GM12892 (cell line): ENCODE measurements at regions not wholly inside any gene's neighbourhood (a gene's known extent, or its start where the extent isn't known, plus 50 kb on each side); places are given as distances from the start of the nearest gene placed in this dataset.

Source experiments
- POLR2AphosphoS5 ChIP-seq: IDR thresholded peaks from 2 replicates; pipeline ENCODE4 v1.6.1; 2011; ENCODE audit warnings: low read depth, low read length, control low read depth
- TAF1 ChIP-seq: IDR thresholded peaks from 2 replicates; pipeline ENCODE4 v1.6.1; 2011; ENCODE audit warnings: low read depth, mild to moderate bottlenecking, control low read depth, low read length, borderline replicate concordance

DNA sequence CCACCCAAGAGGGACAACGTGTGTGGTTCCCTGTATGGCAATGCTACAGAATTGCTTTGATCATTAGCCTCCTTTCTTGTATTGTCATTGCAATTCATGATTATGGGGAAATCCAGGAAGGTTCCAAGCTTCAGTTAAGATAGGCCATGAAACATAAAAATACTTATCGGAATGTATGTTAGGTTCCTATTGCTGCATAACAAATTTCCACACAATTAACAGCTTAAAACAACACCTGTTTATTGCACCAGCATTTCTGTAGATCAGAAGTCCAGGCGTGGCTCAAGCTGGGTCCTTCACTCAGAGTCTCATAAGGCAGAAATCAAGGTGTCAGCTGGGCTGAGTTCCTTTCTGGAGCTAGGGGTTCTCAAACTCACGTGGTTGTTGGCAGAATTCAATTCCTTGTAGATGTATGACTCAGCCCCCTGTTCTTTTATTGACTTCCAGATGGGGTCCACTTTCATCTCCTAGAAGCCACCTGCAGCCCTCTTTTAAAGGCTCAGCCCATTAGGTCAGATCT is 365.6 kb upstream of the TMPO start:
- TF ChIP-seq POLR2AphosphoS5 (no peak), TAF1 (no peak)
